Esophagus squamous epithelium (tissue), 4 donors: ENCODE measurements at regions not wholly inside any gene's neighbourhood (a gene's known extent, or its start where the extent isn't known, plus 50 kb on each side); places are given as distances from the start of the nearest gene placed in this dataset.

Source experiments
- POLR2A ChIP-seq, 4 donors: fragments of 450-650 bp; IDR thresholded peaks; one replicate each; pipeline ENCODE4 v1.6.1; 2017; ENCODE audit warnings: antibody characterized with exemption in 4 of 4, mild to moderate bottlenecking in 4 of 4, moderate library complexity in 3 of 4
- TF ChIP-seq, protein P1 (sequence below), 6 experiments: fragments of 450-650 bp in 4 of 6; fragments of 200-600 bp in 2 of 6; sonication (generic) in 2 of 6; IDR thresholded peaks; one replicate each; pipeline ENCODE4 v1.5.1; 2016 to 2019; ENCODE audit warnings: antibody characterized with exemption in 6 of 6, mild to moderate bottlenecking in 4 of 6, moderate library complexity in 4 of 6

DNA sequence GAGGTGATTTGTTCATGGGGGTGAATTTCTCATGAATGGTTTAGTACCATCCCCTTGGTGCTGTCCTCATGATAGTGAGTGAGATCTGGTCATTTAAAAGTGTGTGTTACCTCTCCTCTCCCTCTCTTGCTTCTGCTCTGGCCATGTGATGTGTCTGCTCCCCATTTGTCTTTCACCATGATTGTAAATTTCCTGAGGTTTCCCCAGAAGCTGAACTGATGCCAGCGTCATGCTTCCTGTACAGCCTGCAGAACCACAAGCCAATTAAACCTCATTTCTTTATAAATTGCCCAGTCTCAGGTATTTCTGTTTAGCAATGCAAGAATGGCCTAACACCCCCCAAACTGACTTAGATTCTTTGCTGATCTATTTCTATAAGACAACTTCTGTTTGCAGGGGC is 249.4 kb upstream of the B3GALT2 start:
- TF ChIP-seq POLR2A (IDR thresholded peaks at IDR 0.05) = no peak
- TF ChIP-seq, protein P1, sequence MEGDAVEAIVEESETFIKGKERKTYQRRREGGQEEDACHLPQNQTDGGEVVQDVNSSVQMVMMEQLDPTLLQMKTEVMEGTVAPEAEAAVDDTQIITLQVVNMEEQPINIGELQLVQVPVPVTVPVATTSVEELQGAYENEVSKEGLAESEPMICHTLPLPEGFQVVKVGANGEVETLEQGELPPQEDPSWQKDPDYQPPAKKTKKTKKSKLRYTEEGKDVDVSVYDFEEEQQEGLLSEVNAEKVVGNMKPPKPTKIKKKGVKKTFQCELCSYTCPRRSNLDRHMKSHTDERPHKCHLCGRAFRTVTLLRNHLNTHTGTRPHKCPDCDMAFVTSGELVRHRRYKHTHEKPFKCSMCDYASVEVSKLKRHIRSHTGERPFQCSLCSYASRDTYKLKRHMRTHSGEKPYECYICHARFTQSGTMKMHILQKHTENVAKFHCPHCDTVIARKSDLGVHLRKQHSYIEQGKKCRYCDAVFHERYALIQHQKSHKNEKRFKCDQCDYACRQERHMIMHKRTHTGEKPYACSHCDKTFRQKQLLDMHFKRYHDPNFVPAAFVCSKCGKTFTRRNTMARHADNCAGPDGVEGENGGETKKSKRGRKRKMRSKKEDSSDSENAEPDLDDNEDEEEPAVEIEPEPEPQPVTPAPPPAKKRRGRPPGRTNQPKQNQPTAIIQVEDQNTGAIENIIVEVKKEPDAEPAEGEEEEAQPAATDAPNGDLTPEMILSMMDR (IDR thresholded peaks at IDR 0.05) = no peak
